ENCODE measurements at regions not wholly inside any gene's neighbourhood (a gene's known extent, or its start where the extent isn't known, plus 50 kb on each side); places are given as distances from the start of the nearest gene placed in this dataset.

DNA sequence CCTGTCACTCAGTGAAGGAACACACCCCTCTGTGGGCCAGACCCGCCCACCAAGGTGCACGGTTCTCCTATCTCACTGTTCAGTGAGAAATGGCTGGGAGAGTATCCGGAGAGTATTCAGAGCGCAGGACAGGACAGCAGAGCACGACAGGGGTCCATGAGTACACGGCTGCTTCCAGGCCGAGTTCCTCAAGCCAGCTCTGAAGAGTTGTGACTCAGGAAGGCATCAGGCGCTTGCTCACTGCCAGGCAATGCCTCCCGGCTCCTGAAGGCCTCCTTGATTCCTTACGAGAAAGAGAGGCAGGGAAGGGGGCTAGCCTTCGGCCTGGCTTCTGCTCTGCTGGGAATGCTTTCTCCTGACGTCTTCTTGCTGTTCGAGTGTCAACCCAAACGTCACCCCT, 132.1 kb upstream of the PPP1R26 start:
- intact Hi-C loops (cut with micrococcal nuclease): no loop called here

DNA sequence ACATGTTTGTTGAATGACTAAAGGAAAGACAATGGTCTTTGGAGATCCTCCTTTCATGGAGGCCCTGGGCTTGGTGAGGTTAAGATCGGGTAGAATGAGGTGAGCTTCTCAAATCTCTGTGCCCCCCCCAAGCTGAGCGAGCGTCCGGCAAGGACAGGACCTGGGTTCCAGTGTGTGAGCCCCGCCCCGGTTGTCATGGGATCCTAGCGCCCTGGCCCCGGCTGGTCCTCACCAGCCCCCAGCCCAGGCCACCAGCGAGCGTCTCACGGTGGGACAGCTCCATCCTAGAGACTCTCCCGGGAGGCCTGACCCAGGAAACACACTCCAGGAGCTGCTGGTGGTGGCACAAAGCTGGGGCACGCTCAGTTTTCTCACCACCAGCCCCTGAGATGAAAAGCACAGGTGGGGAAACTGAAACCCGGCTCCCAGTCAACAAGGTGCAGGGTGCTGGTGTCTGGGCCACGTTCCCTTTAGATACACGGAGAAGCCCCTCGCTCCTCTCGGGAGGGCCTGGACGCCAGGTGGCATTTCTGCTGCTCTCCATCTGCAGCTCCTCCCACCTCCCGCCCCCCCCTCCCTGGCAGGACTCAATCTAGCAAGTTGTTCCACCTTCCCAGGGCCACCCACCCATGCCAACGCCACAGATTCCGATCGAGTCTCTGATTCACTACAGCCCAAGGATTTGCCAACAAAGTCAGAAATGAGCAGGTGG, 131.3 kb upstream of the PPP1R26 start:
- intact Hi-C loops (cut with micrococcal nuclease): no loop called here
- CTCF ChIA-PET: no interaction called here
- no peak overlapping the region for H3K27ac Mint-ChIP-seq (ENCODE audit: low read depth, unreplicated experiment)
- no peak overlapping the region for H3K4me3 Mint-ChIP-seq (ENCODE audit: unreplicated experiment)
- H3K36me3 Mint-ChIP-seq (ENCODE audit: insufficient read depth, unreplicated experiment): no peaks in the 10 kb centered on the region
- no peaks in the 10 kb centered on the region for H3K9me3 Mint-ChIP-seq (ENCODE audit: unreplicated experiment)
- H3K4me1 Mint-ChIP-seq (ENCODE audit: insufficient read depth, unreplicated experiment): no peaks in the 10 kb centered on the region
- peaks cover 72% of the 10 kb centered on the region for H3K27me3 Mint-ChIP-seq (ENCODE audit: insufficient read depth, unreplicated experiment)
- no peak for DNase-seq (ENCODE audit: unreplicated experiment)
- TF ChIP-seq, protein P1, sequence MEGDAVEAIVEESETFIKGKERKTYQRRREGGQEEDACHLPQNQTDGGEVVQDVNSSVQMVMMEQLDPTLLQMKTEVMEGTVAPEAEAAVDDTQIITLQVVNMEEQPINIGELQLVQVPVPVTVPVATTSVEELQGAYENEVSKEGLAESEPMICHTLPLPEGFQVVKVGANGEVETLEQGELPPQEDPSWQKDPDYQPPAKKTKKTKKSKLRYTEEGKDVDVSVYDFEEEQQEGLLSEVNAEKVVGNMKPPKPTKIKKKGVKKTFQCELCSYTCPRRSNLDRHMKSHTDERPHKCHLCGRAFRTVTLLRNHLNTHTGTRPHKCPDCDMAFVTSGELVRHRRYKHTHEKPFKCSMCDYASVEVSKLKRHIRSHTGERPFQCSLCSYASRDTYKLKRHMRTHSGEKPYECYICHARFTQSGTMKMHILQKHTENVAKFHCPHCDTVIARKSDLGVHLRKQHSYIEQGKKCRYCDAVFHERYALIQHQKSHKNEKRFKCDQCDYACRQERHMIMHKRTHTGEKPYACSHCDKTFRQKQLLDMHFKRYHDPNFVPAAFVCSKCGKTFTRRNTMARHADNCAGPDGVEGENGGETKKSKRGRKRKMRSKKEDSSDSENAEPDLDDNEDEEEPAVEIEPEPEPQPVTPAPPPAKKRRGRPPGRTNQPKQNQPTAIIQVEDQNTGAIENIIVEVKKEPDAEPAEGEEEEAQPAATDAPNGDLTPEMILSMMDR (IDR thresholded peaks at IDR 0.05; ENCODE audit: unreplicated experiment): no peak
- POLR2A ChIA-PET: no interaction called here
- no TSS peak for BruUV-seq (replicated peaks)

More for the DNA sequence above, 132.1 kb upstream of the PPP1R26 start:
- Mint-ChIP-seq H3K9me3 (ENCODE audit: unreplicated experiment) (no peaks in the 10 kb centered on the region), H3K4me1 (ENCODE audit: insufficient read depth, unreplicated experiment) (no peaks in the 10 kb centered on the region), H3K27me3 (ENCODE audit: insufficient read depth, unreplicated experiment) (peaks cover 67% of the 10 kb centered on the region), H3K27ac (ENCODE audit: low read depth, unreplicated experiment) (no peak overlapping the region), H3K36me3 (ENCODE audit: insufficient read depth, unreplicated experiment) (no peaks in the 10 kb centered on the region), H3K4me3 (ENCODE audit: unreplicated experiment) (no peak overlapping the region)
- ChIA-PET POLR2A (no interaction called here), CTCF (no interaction called here)
- no TSS peak for BruUV-seq (replicated peaks)
- TF ChIP-seq, protein P1 (IDR thresholded peaks at IDR 0.05; ENCODE audit: unreplicated experiment): no peak
- DNase-seq (ENCODE audit: unreplicated experiment): no peak

DNA sequence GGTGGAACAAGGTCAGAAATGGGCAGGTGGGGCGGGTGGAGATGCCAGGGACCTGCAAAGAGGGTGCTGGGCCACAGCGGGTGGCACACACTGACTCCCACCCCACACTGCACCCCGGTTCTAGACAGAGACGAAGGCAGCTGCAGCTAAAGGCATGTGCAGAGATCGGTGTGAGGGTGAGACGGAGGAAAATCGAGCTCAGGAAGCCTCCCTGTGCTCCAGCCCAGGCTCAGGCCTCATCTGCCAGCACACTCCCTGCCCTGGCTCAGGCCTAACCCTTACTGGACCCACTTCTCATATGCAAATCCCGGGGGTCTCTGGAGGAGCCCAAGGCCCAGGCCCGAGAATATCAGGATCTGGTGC, 130.8 kb upstream of the PPP1R26 start:
- DNase-seq (ENCODE audit: unreplicated experiment): no peak
- peaks cover 72% of the 10 kb centered on the region for H3K27me3 Mint-ChIP-seq (ENCODE audit: insufficient read depth, unreplicated experiment)
- ChIA-PET CTCF (no interaction called here), POLR2A (no interaction called here)
- no peaks in the 10 kb centered on the region for H3K36me3 Mint-ChIP-seq (ENCODE audit: insufficient read depth, unreplicated experiment)
- H3K4me1 Mint-ChIP-seq (ENCODE audit: insufficient read depth, unreplicated experiment): no peaks in the 10 kb centered on the region
- no peaks in the 10 kb centered on the region for H3K9me3 Mint-ChIP-seq (ENCODE audit: unreplicated experiment)
- no TSS peak for BruUV-seq (replicated peaks)
- TF ChIP-seq, protein P1 (IDR thresholded peaks at IDR 0.05; ENCODE audit: unreplicated experiment): no peak
- intact Hi-C loops (cut with micrococcal nuclease): no loop called here
- H3K27ac Mint-ChIP-seq (ENCODE audit: low read depth, unreplicated experiment): no peak overlapping the region
- no peak overlapping the region for H3K4me3 Mint-ChIP-seq (ENCODE audit: unreplicated experiment)

DNA sequence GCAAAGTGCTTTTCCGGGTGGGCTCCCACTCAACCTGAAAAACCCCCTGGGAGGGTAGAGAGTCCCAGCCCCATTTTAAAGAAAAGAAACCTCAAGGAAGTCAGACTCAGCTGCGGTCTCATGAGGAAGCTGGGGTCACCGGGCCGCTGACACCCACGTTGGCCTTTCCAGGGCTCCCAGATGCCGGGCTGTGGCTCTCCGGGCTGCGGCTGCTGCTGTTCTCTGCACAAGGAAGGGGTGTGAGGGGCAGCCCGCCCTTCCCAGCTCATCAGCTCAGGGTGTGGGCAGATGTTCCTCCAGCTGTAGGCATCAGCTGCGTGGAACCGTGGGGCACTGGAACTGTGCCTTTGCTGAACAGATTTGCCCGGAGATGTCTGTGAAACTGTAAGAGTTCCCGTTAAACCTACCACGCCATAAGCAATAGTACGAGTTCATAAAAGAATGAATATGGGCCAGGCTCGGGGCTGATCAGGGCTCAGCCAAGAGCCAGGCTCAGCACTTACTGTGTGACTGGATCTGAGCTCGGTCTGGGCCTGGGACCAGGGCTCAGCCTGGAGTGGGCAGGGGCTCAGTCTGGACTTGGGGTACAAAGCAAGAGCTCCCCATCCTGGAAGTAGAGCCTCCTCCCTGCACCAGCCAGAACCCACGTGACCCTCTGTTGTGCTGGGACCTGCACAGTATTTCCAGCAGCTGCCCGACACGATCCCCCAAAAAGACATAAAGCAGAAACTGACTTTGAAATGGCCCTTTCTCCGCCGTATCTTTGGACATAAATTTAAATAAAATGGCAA, 130.2 kb upstream of the PPP1R26 start:
- Mint-ChIP-seq H3K27me3 (ENCODE audit: insufficient read depth, unreplicated experiment) (peaks cover 72% of the 10 kb centered on the region), H3K36me3 (ENCODE audit: insufficient read depth, unreplicated experiment) (no peaks in the 10 kb centered on the region), H3K27ac (ENCODE audit: low read depth, unreplicated experiment) (no peak overlapping the region), H3K4me3 (ENCODE audit: unreplicated experiment) (no peak overlapping the region), H3K9me3 (ENCODE audit: unreplicated experiment) (no peaks in the 10 kb centered on the region), H3K4me1 (ENCODE audit: insufficient read depth, unreplicated experiment) (no peaks in the 10 kb centered on the region)
- CTCF ChIA-PET: no interaction called here
- intact Hi-C loops (cut with micrococcal nuclease): no loop called here
- POLR2A ChIA-PET: no interaction called here
- TF ChIP-seq, protein P1 (IDR thresholded peaks at IDR 0.05; ENCODE audit: unreplicated experiment): no peak
- no peak for DNase-seq (ENCODE audit: unreplicated experiment)
- BruUV-seq (replicated peaks): no TSS peak

Data from MCF 10A (cell line).